DOHH2 (cell line): ENCODE measurements at regions not wholly inside any gene's neighbourhood (a gene's known extent, or its start where the extent isn't known, plus 50 kb on each side); places are given as distances from the start of the nearest gene placed in this dataset.

Source experiments
- CTCF ChIP-seq: fragments of 200-600 bp; sonication (generic); IDR thresholded peaks from one replicate; pipeline ENCODE4 v1.5.1; 2014; ENCODE audit warnings: antibody characterized with exemption, mild to moderate bottlenecking, low read depth, low read length; ENCODE audit not compliant: poor library complexity, severe bottlenecking
- EZH2phosphoT487 ChIP-seq: fragments of 200-600 bp; sonication (generic); IDR thresholded peaks from 2 replicates; pipeline ENCODE4 v1.6.1; 2017; ENCODE audit warnings: borderline replicate concordance, mild to moderate bottlenecking, antibody characterized with exemption, low read length, moderate library complexity, mixed read lengths

- no peak for TF ChIP-seq CTCF
- no peak for TF ChIP-seq EZH2phosphoT487
Observed at GRCh38 chr6:76552268-76552667, 479.8 kb upstream of the IMPG1 start.
